PC-3 (cell line): ENCODE measurements at regions not wholly inside any gene's neighbourhood (a gene's known extent, or its start where the extent isn't known, plus 50 kb on each side); places are given as distances from the start of the nearest gene placed in this dataset.

ENCODE experiments used
- ATAC-seq: fragments of 200-7000 bp; cut with Tn5 transposase; 2 replicates; pipeline ENCODE4 v1.9.1; 2020; ENCODE audit warnings: mild to moderate bottlenecking, moderate library complexity
- BruUV-seq: library from RNA; stranded (reverse); fragments of 400-500 nt; replicated peaks from 2 replicates; lab custom pipeline; 2021; lab: Mats Ljungman, UMichigan
- CTCF ChIA-PET: fragments of 300-600 bp; sonication (Branson Sonifier 250); formaldehyde crosslinking; loops from one replicate; lab custom pipeline; 2022; ENCODE audit warnings: antibody characterized with exemption; lab: Charles Lee
- POLR2A ChIA-PET: fragments of 300-600 bp; sonication (Branson Sonifier 250); formaldehyde crosslinking; loops from one replicate; lab custom pipeline; 2022; ENCODE audit warnings: antibody characterized with exemption; ENCODE audit not compliant: unreplicated experiment; lab: Charles Lee
- DNase-seq: peaks from one replicate; pipeline ENCODE4 v3.0.0-alpha.2; 2015
- H2AFZ ChIP-seq: fragments of 300-600 bp; sonication (generic); 2 replicates; pipeline ENCODE4 v1.6.0; 2016; ENCODE audit warnings: antibody characterized with exemption, low read length
- H3F3A ChIP-seq: fragments of 300-600 bp; sonication (generic); one replicate; pipeline ENCODE4 v1.6.0; 2017; ENCODE audit warnings: antibody characterized with exemption, low read length, control low read depth, mild to moderate bottlenecking; ENCODE audit not compliant: unreplicated experiment
- H3K27ac ChIP-seq: fragments of 300-600 bp; sonication (generic); 2 replicates; pipeline ENCODE4 v1.5.1; 2016; ENCODE audit warnings: mild to moderate bottlenecking, low read length
- H3K27me3 ChIP-seq: fragments of 300-600 bp; sonication (generic); 2 replicates; pipeline ENCODE4 v1.6.1; 2016; ENCODE audit warnings: low read length, mixed read lengths
- H3K36me3 ChIP-seq: fragments of 300-600 bp; sonication (generic); 2 replicates; pipeline ENCODE4 v1.6.1; 2016; ENCODE audit warnings: low read depth, mixed run types, low read length, mixed read lengths
- H3K4me1 ChIP-seq: fragments of 300-600 bp; sonication (generic); 2 replicates; pipeline ENCODE4 v1.5.1; 2016; ENCODE audit warnings: low read length; ENCODE audit not compliant: insufficient read depth
- H3K4me2 ChIP-seq: fragments of 300-600 bp; sonication (generic); 2 replicates; pipeline ENCODE4 v1.6.0; 2016; ENCODE audit warnings: low read length
- H3K4me3 ChIP-seq: fragments of 300-600 bp; sonication (generic); 2 replicates; pipeline ENCODE4 v1.5.1; 2016; ENCODE audit warnings: mild to moderate bottlenecking, low read length, mixed read lengths
- H3K79me2 ChIP-seq: fragments of 300-600 bp; sonication (generic); 2 replicates; pipeline ENCODE4 v1.6.1; 2017; ENCODE audit warnings: low read length, mixed read lengths
- H3K9ac ChIP-seq: fragments of 300-600 bp; sonication (generic); 2 replicates; pipeline ENCODE4 v1.6.0; 2016; ENCODE audit warnings: mild to moderate bottlenecking, low read length
- H3K9me2 ChIP-seq: fragments of 300-600 bp; sonication (generic); replicated peaks from 2 replicates; pipeline ENCODE4 v1.6.1; 2016; ENCODE audit warnings: mixed run types, low read length, mixed read lengths
- H3K9me3 ChIP-seq: fragments of 300-600 bp; sonication (generic); 2 replicates; pipeline ENCODE4 v1.6.1; 2016; ENCODE audit warnings: low read length, mixed read lengths
- H4K20me1 ChIP-seq: fragments of 300-600 bp; sonication (generic); 2 replicates; pipeline ENCODE4 v1.6.1; 2016; ENCODE audit warnings: low read length, mixed read lengths
- EZH2 ChIP-seq: fragments of 300-600 bp; sonication (generic); IDR thresholded peaks from one replicate; pipeline ENCODE4 v1.6.1; 2017; ENCODE audit warnings: antibody characterized with exemption, mild to moderate bottlenecking, low read length; ENCODE audit not compliant: unreplicated experiment
- EZH2phosphoT487 ChIP-seq: fragments of 300-600 bp; sonication (generic); IDR thresholded peaks from 2 replicates; pipeline ENCODE4 v1.6.1; 2018; ENCODE audit warnings: mild to moderate bottlenecking, antibody characterized with exemption, low read length, borderline replicate concordance
- intact Hi-C: fragments of 100-400 bp; cut with micrococcal nuclease; formaldehyde crosslinking; loops from 2 replicates; pipeline ENCODE4 v1.9.0; 2023
- TF ChIP-seq, protein P1 (sequence below): fragments of 300-600 bp; sonication (generic); conservative IDR thresholded peaks from 2 replicates; pipeline ENCODE4 v1.5.1; 2017; ENCODE audit warnings: antibody characterized with exemption, low read depth, mild to moderate bottlenecking, low read length

DNA sequence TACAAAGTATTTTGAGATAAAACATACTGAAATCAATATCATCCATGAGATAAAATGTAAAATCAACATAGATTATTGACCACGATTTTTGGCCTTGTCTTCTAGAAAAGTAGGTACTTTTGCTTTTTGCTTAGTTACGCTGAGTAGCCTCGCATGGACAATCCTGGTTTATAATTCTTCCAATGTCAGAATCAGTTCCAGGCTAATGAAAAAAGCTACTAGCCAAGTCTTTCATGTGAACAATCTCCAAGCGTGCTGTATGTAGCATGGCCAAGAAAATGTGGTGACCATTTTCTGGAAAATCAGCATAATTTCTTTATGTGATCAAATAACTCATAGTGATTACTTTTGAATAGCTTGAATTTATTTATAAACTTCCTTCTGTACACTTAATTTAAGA lies 145.8 kb downstream of the NTMT2 start:
- Histone ChIP-seq H2AFZ (no peak overlapping the region), H3F3A (no peaks in the 10 kb centered on the region), H3K4me3 (no peak overlapping the region), H4K20me1 (no peaks in the 10 kb centered on the region), H3K27ac (no peak overlapping the region), H3K9ac (no peak overlapping the region), H3K4me1 (no peaks in the 10 kb centered on the region), H3K27me3 (peaks cover 21% of the 10 kb centered on the region; the same call in 1 of the 2 replicates), H3K4me2 (no peak overlapping the region), H3K9me2 (no peaks in the 10 kb centered on the region), H3K9me3 (no peaks in the 10 kb centered on the region), H3K79me2 (no peaks in the 10 kb centered on the region), H3K36me3 (no peaks in the 10 kb centered on the region)
- ChIA-PET CTCF (no interaction called here), POLR2A (no interaction called here)
- intact Hi-C loops, result no loop called here
- no peak for TF ChIP-seq EZH2
- TF ChIP-seq EZH2phosphoT487, result no peak
- TF ChIP-seq, protein P1, sequence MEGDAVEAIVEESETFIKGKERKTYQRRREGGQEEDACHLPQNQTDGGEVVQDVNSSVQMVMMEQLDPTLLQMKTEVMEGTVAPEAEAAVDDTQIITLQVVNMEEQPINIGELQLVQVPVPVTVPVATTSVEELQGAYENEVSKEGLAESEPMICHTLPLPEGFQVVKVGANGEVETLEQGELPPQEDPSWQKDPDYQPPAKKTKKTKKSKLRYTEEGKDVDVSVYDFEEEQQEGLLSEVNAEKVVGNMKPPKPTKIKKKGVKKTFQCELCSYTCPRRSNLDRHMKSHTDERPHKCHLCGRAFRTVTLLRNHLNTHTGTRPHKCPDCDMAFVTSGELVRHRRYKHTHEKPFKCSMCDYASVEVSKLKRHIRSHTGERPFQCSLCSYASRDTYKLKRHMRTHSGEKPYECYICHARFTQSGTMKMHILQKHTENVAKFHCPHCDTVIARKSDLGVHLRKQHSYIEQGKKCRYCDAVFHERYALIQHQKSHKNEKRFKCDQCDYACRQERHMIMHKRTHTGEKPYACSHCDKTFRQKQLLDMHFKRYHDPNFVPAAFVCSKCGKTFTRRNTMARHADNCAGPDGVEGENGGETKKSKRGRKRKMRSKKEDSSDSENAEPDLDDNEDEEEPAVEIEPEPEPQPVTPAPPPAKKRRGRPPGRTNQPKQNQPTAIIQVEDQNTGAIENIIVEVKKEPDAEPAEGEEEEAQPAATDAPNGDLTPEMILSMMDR, result no peak
- BruUV-seq, result no TSS peak
- ATAC-seq, result no peak
- DNase-seq, result no peak

DNA sequence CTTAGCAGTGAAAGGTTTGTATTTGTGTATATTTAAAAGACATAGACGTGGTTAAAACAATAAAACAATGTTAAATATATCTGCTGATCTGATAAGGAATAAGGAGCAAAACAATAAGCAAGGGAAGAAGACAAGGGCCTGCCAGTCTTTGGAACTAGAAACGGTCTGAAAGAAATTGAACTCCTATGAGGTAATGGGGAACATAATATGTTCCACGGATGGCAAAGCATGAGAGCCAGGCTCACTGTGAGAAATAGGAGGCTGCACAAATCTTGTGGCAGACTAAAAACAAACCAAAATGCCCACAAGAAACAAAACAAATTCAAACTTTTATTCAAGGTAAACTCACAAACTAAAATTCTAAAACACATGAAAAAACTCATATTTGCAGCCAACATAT lies 150.5 kb downstream of the NTMT2 start:
- Histone ChIP-seq H3K4me2 (no peak overlapping the region), H3K4me1 (no peaks in the 10 kb centered on the region), H3K4me3 (no peak overlapping the region), H3K79me2 (no peaks in the 10 kb centered on the region), H3K9ac (no peak overlapping the region), H3K36me3 (no peaks in the 10 kb centered on the region), H3K27me3 (peaks cover 5% of the 10 kb centered on the region; the same call in 1 of the 2 replicates), H3K9me2 (no peaks in the 10 kb centered on the region), H3K27ac (no peak overlapping the region), H3F3A (no peaks in the 10 kb centered on the region), H3K9me3 (no peaks in the 10 kb centered on the region), H4K20me1 (no peaks in the 10 kb centered on the region), H2AFZ (no peak overlapping the region)
- ATAC-seq, result no peak
- intact Hi-C loops, result no loop called here
- POLR2A ChIA-PET, result interaction anchor here (0.6 kb wide), 1 partner anchor 70 kb away, joined by 3 read pairs; no protein-coding TSS in a partner anchor
- no TSS peak for BruUV-seq
- CTCF ChIA-PET, result no interaction called here
- TF ChIP-seq EZH2phosphoT487, result no peak
- no peak for TF ChIP-seq EZH2
- TF ChIP-seq, protein P1, result no peak
- DNase-seq, result no peak

DNA sequence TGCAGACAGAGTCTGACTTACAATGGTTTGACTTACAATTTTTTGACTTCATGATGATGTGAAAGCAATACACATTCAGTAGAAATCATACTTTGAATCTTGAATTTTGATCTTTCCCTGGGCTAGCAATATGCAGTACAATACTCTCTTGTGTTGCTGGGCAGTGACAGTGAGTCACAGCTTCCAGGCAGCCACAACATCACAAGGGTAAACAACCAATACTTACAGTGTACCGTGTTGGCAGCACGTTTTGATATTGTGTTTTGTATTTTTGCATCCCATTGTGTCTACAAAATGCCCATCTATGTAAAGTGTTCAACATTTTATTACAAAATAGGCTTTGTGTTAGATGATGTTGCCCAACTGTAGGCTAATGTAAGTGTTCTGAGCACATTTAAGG lies 150.9 kb downstream of the NTMT2 start:
- POLR2A ChIA-PET, result interaction anchor here (0.6 kb wide), 1 partner anchor 71 kb away, joined by 3 read pairs; no protein-coding TSS in a partner anchor
- Histone ChIP-seq H3F3A (no peaks in the 10 kb centered on the region), H2AFZ (no peak overlapping the region), H3K36me3 (no peaks in the 10 kb centered on the region), H3K27me3 (peaks cover 9% of the 10 kb centered on the region; the same call in 1 of the 2 replicates), H3K4me1 (no peaks in the 10 kb centered on the region), H3K9ac (no peak overlapping the region), H3K4me3 (no peak overlapping the region), H3K79me2 (no peaks in the 10 kb centered on the region), H3K27ac (no peak overlapping the region), H3K4me2 (no peak overlapping the region), H4K20me1 (no peaks in the 10 kb centered on the region), H3K9me3 (no peaks in the 10 kb centered on the region), H3K9me2 (no peaks in the 10 kb centered on the region)
- BruUV-seq, result no TSS peak
- ATAC-seq, result peak; percentile 96
- CTCF ChIA-PET, result no interaction called here
- TF ChIP-seq EZH2 (no peak), EZH2phosphoT487 (no peak)
- TF ChIP-seq, protein P1, result no peak
- DNase-seq, result peak; percentile 55
- intact Hi-C loops, result no loop called here
